DND-41 (cell line): ENCODE measurements at regions not wholly inside any gene's neighbourhood (a gene's known extent, or its start where the extent isn't known, plus 50 kb on each side); places are given as distances from the start of the nearest gene placed in this dataset.

Experiments
- ATAC-seq: fragments of 200-7000 bp; cut with Tn5 transposase; 3 replicates; pipeline ENCODE4 v1.9.1; 2021; ENCODE audit warnings: low read depth; ENCODE audit not compliant: insufficient read depth
- DNase-seq: peaks from one replicate; pipeline ENCODE4 v3.0.0-alpha.2; 2020
- H2AFZ ChIP-seq: 2 replicates; pipeline ENCODE4 v1.6.0; 2012; ENCODE audit warnings: low read depth, low read length
- H3K27ac ChIP-seq: 2 replicates; pipeline ENCODE4 v1.5.1; 2012; ENCODE audit warnings: low read length, inconsistent platforms
- H3K27me3 ChIP-seq: fragments of 200-600 bp; sonication (generic); 2 replicates; pipeline ENCODE4 v1.6.0; 2012; ENCODE audit warnings: low read length, mild to moderate bottlenecking, inconsistent platforms; ENCODE audit not compliant: insufficient read depth, poor library complexity
- H3K36me3 ChIP-seq: 2 replicates; pipeline ENCODE4 v1.5.1; 2012; ENCODE audit warnings: low read length, inconsistent platforms; ENCODE audit not compliant: insufficient read depth
- H3K4me1 ChIP-seq: 2 replicates; pipeline ENCODE4 v1.5.1; 2012; ENCODE audit warnings: mild to moderate bottlenecking, low read length; ENCODE audit not compliant: insufficient read depth
- H3K4me2 ChIP-seq: 2 replicates; pipeline ENCODE4 v1.6.0; 2012; ENCODE audit warnings: mild to moderate bottlenecking, moderate library complexity, low read length, inconsistent platforms; ENCODE audit not compliant: insufficient read depth
- H3K4me3 ChIP-seq, 2 experiments: fragments of 200-600 bp in 1 of 2; shearing (Covaris generic) in 1 of 2; 2 replicates each; pipeline ENCODE4 v1.5.1; 2012 to 2016; ENCODE audit warnings: inconsistent platforms in 2 of 2, low read length in 2 of 2, mild to moderate bottlenecking in 2 of 2, low read depth in 1 of 2, moderate library complexity in 1 of 2
- H3K79me2 ChIP-seq: 2 replicates; pipeline ENCODE4 v1.6.0; 2012; ENCODE audit warnings: low read length, inconsistent platforms; ENCODE audit not compliant: insufficient read depth
- H3K9ac ChIP-seq: 2 replicates; pipeline ENCODE4 v1.6.0; 2012; ENCODE audit warnings: low read depth, mild to moderate bottlenecking, inconsistent platforms, low read length, moderate library complexity
- H3K9me3 ChIP-seq: 2 replicates; pipeline ENCODE4 v1.5.1; 2012; ENCODE audit warnings: low read length, moderate library complexity, mild to moderate bottlenecking, inconsistent platforms; ENCODE audit not compliant: insufficient read depth, severe bottlenecking
- H4K20me1 ChIP-seq: 2 replicates; pipeline ENCODE4 v1.6.0; 2012; ENCODE audit warnings: low read length; ENCODE audit not compliant: insufficient read depth
- CTCF ChIP-seq: IDR thresholded peaks from 2 replicates; pipeline ENCODE4 v1.5.1; 2012; ENCODE audit warnings: borderline replicate concordance, low read length, moderate library complexity, mild to moderate bottlenecking; ENCODE audit not compliant: poor library complexity, severe bottlenecking; ENCODE audit errors: extremely low read depth
- EZH2 ChIP-seq: IDR thresholded peaks from 3 replicates; pipeline ENCODE4 v1.6.1; 2012; ENCODE audit warnings: borderline replicate concordance, low read depth, mild to moderate bottlenecking, moderate library complexity, low read length, inconsistent platforms; ENCODE audit not compliant: severe bottlenecking

- no peak overlapping the region for H2AFZ ChIP-seq
- no peak overlapping the region for H3K9ac ChIP-seq
- no peaks in the 10 kb centered on the region for H3K9me3 ChIP-seq
- H3K79me2 ChIP-seq = no peaks in the 10 kb centered on the region
- H3K27me3 ChIP-seq = no peaks in the 10 kb centered on the region
- no peaks in the 10 kb centered on the region for H3K4me1 ChIP-seq
- no peak overlapping the region for H3K4me3 ChIP-seq
- peak; percentile 31; the same call in 1 of the 3 replicates for ATAC-seq
- H4K20me1 ChIP-seq = no peaks in the 10 kb centered on the region
- no peak for DNase-seq
- no peaks in the 10 kb centered on the region for H3K36me3 ChIP-seq
- H3K27ac ChIP-seq = no peak overlapping the region
- H3K4me2 ChIP-seq = no peak overlapping the region
- TF ChIP-seq CTCF (no peak), EZH2 (no peak)
Measured at GRCh38 chr13:81577601-81578195, 1236.8 kb upstream of the SPRY2 start.

DNA sequence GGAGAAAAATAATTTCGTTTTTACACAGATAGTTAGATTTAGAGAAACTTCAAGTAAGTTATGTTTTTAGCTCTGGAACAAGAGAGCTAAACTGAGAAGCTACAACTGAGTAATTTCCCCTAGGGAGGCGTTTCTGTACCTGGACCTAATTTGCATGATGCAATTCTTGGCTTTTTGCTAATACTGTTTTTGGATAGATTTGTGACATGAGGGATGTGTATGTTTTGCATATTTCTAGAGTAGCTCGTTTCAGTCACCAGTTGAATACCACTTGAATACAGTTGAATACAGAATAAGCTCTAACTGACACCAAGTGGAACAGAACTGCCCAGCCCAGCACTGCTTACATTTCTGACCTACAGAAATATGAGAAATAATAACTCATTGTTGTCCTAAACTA is 1227.9 kb upstream of the SPRY2 start:
- no peaks in the 10 kb centered on the region for H3K4me1 ChIP-seq
- no peaks in the 10 kb centered on the region for H3K9me3 ChIP-seq
- no peak overlapping the region for H3K4me2 ChIP-seq
- H3K27me3 ChIP-seq = no peaks in the 10 kb centered on the region
- H2AFZ ChIP-seq = no peak overlapping the region
- H3K9ac ChIP-seq = no peak overlapping the region
- no peak for DNase-seq
- no peaks in the 10 kb centered on the region for H4K20me1 ChIP-seq
- H3K27ac ChIP-seq = no peak overlapping the region
- ATAC-seq = no peak
- H3K36me3 ChIP-seq = no peaks in the 10 kb centered on the region
- H3K79me2 ChIP-seq = no peaks in the 10 kb centered on the region
- no peak overlapping the region for H3K4me3 ChIP-seq
- TF ChIP-seq EZH2 = no peak
- TF ChIP-seq CTCF = no peak

GRCh38 chr13:81565849-81566248 is 1224.9 kb upstream of the SPRY2 start:
- Histone ChIP-seq H3K4me3 (no peak overlapping the region), H3K9ac (no peak overlapping the region), H2AFZ (no peak overlapping the region), H4K20me1 (no peaks in the 10 kb centered on the region), H3K4me2 (no peak overlapping the region), H3K27ac (no peak overlapping the region), H3K4me1 (no peaks in the 10 kb centered on the region), H3K79me2 (no peaks in the 10 kb centered on the region), H3K27me3 (no peaks in the 10 kb centered on the region), H3K36me3 (no peaks in the 10 kb centered on the region), H3K9me3 (no peaks in the 10 kb centered on the region)
- DNase-seq = no peak
- no peak for ATAC-seq
- TF ChIP-seq CTCF = no peak
- no peak for TF ChIP-seq EZH2

GRCh38 chr13:81563091-81563490 is 1222.2 kb upstream of the SPRY2 start:
- TF ChIP-seq EZH2 (no peak), CTCF (no peak)
- no peak overlapping the region for H2AFZ ChIP-seq
- H3K27me3 ChIP-seq = no peaks in the 10 kb centered on the region
- no peak overlapping the region for H3K4me3 ChIP-seq
- no peak overlapping the region for H3K4me2 ChIP-seq
- H3K9me3 ChIP-seq = no peaks in the 10 kb centered on the region
- no peaks in the 10 kb centered on the region for H3K36me3 ChIP-seq
- no peaks in the 10 kb centered on the region for H4K20me1 ChIP-seq
- no peaks in the 10 kb centered on the region for H3K79me2 ChIP-seq
- no peak for DNase-seq
- no peaks in the 10 kb centered on the region for H3K4me1 ChIP-seq
- ATAC-seq = no peak
- H3K9ac ChIP-seq = no peak overlapping the region
- H3K27ac ChIP-seq = no peak overlapping the region
